Kidney epithelial cell (primary cell): ENCODE measurements at regions not wholly inside any gene's neighbourhood (a gene's known extent, or its start where the extent isn't known, plus 50 kb on each side); places are given as distances from the start of the nearest gene placed in this dataset.

Source experiments
- DNase-seq: peaks from one replicate; pipeline ENCODE4 v3.0.0-alpha.2; 2010; ENCODE audit warnings: low read depth
- H3K27me3 ChIP-seq: 2 replicates; pipeline ENCODE4 v1.6.0; 2011; ENCODE audit warnings: low read length; ENCODE audit not compliant: control insufficient read depth, insufficient read depth
- H3K36me3 ChIP-seq: 2 replicates; pipeline ENCODE4 v1.5.1; 2011; ENCODE audit warnings: low read length; ENCODE audit not compliant: control insufficient read depth, insufficient read depth
- H3K4me3 ChIP-seq: 2 replicates; pipeline ENCODE4 v1.5.1; 2011; ENCODE audit warnings: low read depth, mild to moderate bottlenecking, control low read depth, low read length
- CTCF ChIP-seq: IDR thresholded peaks from 2 replicates; pipeline ENCODE4 v1.5.1; 2011; ENCODE audit warnings: mild to moderate bottlenecking, moderate library complexity, low read length, control low read depth, inconsistent platforms; ENCODE audit not compliant: insufficient read depth, poor library complexity, severe bottlenecking

GRCh38 chr16:66008136-66008535 is 358.4 kb upstream of the CDH5 start:
- TF ChIP-seq CTCF, result no peak
- H3K27me3 ChIP-seq, result no peaks in the 10 kb centered on the region
- DNase-seq, result no peak
- H3K4me3 ChIP-seq, result no peak overlapping the region
- no peaks in the 10 kb centered on the region for H3K36me3 ChIP-seq

- H3K27me3 ChIP-seq, result no peaks in the 10 kb centered on the region
- no peak for DNase-seq
- H3K36me3 ChIP-seq, result no peaks in the 10 kb centered on the region
- no peak overlapping the region for H3K4me3 ChIP-seq
- TF ChIP-seq CTCF, result no peak
These were observed 358.8 kb upstream of the CDH5 start for GRCh38 chr16:66007717-66008116.

DNA sequence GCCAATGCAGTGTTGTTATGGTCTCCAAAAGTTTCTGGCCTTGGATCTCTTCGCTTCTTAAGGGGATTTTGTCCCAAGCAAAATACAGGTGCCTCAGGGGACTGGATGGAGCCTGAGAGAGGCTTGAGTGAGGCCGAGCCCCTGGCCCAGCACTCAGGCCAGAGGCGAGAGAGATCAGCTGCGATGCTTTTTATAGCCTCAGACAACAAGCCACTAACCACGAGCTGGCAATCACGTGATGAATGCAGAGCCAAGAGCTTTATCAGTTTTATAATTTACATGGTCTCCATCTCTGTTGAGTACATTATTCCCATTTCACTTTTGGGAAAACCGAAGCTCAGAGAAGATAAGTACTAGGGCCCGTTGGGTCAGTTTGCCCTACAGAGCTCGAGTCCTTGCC is 360.0 kb upstream of the CDH5 start:
- DNase-seq, result no peak

GRCh38 chr16:66004699-66005098 is 361.8 kb upstream of the CDH5 start:
- Histone ChIP-seq H3K27me3 (no peaks in the 10 kb centered on the region), H3K36me3 (no peaks in the 10 kb centered on the region), H3K4me3 (no peak overlapping the region)
- TF ChIP-seq CTCF, result no peak
- no peak for DNase-seq

More for the DNA sequence above, 360.0 kb upstream of the CDH5 start:
- Histone ChIP-seq H3K4me3 (no peak overlapping the region), H3K36me3 (no peaks in the 10 kb centered on the region), H3K27me3 (no peaks in the 10 kb centered on the region)
- no peak for TF ChIP-seq CTCF

- no peak for TF ChIP-seq CTCF
- no peak for DNase-seq
These were observed 363.3 kb upstream of the CDH5 start for GRCh38 chr16:66003201-66003600.

DNA sequence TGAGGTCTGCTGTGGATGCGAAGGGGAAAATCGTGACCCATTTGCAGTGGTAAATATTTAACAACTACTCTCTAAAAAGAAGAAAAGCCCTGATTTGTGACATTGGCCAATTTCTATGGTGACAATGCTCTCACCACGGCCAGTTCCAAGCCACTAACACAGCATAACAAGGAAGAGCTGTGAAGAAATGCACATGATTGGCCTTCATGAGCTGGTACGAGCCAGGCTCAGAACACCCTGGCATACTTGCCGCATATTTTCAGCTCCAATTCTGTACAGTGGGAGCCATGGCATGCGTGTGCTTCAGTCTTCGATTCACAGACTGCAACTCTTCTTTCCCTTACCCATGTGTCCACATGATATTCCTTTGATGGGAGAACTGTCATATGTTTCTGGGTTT is 363.9 kb upstream of the CDH5 start:
- no peak for DNase-seq
- Histone ChIP-seq H3K36me3 (no peaks in the 10 kb centered on the region), H3K27me3 (no peaks in the 10 kb centered on the region), H3K4me3 (no peak overlapping the region)
- no peak for TF ChIP-seq CTCF

More at GRCh38 chr16:66003201-66003600, 363.3 kb upstream of the CDH5 start:
- H3K36me3 ChIP-seq, result no peaks in the 10 kb centered on the region
- no peaks in the 10 kb centered on the region for H3K27me3 ChIP-seq
- no peak overlapping the region for H3K4me3 ChIP-seq
